ENCODE measurements at regions not wholly inside any gene's neighbourhood (a gene's known extent, or its start where the extent isn't known, plus 50 kb on each side); places are given as distances from the start of the nearest gene placed in this dataset.

DNA sequence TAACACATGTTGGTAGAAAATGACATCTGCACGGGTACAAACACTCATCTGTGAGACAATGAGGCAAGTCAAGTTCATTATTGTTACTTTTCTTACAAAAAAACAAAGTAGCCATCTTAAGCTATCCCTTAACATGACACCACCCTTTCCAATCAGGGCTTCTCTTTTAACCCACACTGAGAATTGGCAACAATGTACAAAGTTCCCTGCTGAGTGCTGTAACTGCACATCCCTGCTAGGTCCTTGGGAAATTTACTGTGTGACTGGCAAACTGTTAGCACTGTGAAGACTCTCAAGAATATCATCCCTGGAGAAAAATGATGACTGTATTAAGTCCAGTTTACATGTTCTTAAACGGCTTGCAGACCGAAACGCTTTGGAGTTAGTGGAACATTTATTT is 185.8 kb upstream of the PLD5 start (continued):
- TF ChIP-seq NRF1 (IDR thresholded peaks at IDR 0.05; ENCODE audit: low read depth, low read length): no peak

DNA sequence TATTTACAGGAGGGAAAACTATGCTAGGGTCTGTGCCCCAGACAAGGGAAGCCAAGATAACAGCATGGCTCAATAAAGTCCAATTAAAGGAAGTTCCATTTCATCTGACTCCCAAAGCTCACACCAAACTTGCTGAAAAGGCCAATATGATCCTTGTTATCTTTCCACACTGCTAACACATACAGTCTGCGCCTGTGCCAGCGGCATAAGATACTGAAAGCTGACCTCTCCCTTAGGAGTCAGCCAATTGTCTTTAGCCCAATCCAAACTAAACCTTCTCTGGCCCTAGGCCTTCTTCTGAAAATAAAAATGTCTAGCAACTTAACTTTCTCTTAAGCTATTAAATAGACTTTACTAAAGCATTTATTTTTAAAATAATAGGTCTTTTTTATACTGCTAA is 179.0 kb upstream of the PLD5 start:
- Histone ChIP-seq H4K20me1 (replicated peaks in 1 of 2; ENCODE audit: control insufficient read depth in 1 of 2, insufficient read depth in 2 of 2, low read length in 2 of 2) (no peaks in the 10 kb centered on the region), H3K4me2 (ENCODE audit: insufficient read depth in 1 of 2, low read depth in 2 of 2, low read length in 2 of 2) (no peak overlapping the region), H4K5ac (ENCODE audit: insufficient read length, low read depth, low read length) (no peak overlapping the region), H3K56ac (replicated peaks; ENCODE audit: insufficient read length, low read depth, low read length) (no peak overlapping the region), H3K23ac (ENCODE audit: insufficient read length) (no peak overlapping the region), H3K4me1 (replicated peaks in 1 of 4; ENCODE audit: control insufficient read depth in 3 of 4, insufficient read depth in 4 of 4, low read length in 3 of 4) (no peaks in the 10 kb centered on the region), H2AFZ (ENCODE audit: low read length) (no peak overlapping the region), H3K23me2 (ENCODE audit: low read depth, low read length) (no peaks in the 10 kb centered on the region), H2BK5ac (ENCODE audit: low read depth, low read length) (no peak overlapping the region), H3K79me2 (ENCODE audit: control insufficient read depth in 1 of 2, insufficient read depth in 2 of 2, low read length in 2 of 2) (no peaks in the 10 kb centered on the region), H3K36me3 (ENCODE audit: control insufficient read depth in 2 of 4, insufficient read depth in 4 of 4, low read length in 3 of 4) (no peaks in the 10 kb centered on the region), H3K18ac (ENCODE audit: extremely low read depth, low read length) (no peak overlapping the region), H2AK5ac (ENCODE audit: low read depth, low read length) (no peak overlapping the region), H2BK120ac (replicated peaks; ENCODE audit: low read depth, low read length) (no peak overlapping the region), H2BK20ac (ENCODE audit: low read length) (no peak overlapping the region), H4K91ac (replicated peaks; ENCODE audit: insufficient read length, low read length) (no peak overlapping the region), H2BK15ac (ENCODE audit: low read length) (no peak overlapping the region), H3K27me3 (replicated peaks in 1 of 4; ENCODE audit: control insufficient read depth in 3 of 4, extremely low read depth in 1 of 4, insufficient read depth in 3 of 4, low read length in 3 of 4) (no peaks in the 10 kb centered on the region), H4K8ac (ENCODE audit: extremely low read depth, insufficient read depth, low read length) (no peak overlapping the region), H3K4me3 (ENCODE audit: extremely low read depth in 1 of 4, insufficient read depth in 2 of 4, low read depth in 3 of 4, low read length in 4 of 4) (no peak overlapping the region), H3K9me3 (ENCODE audit: insufficient read depth in 2 of 2, low read depth in 1 of 2, low read length in 1 of 2) (no peaks in the 10 kb centered on the region), H3K79me1 (ENCODE audit: low read depth, low read length) (no peaks in the 10 kb centered on the region), H3K4ac (replicated peaks; ENCODE audit: insufficient read length, low read depth, low read length) (no peak overlapping the region), H3K14ac (ENCODE audit: insufficient read length) (no peak overlapping the region), H3K27ac (ENCODE audit: low read depth, low read length) (no peak overlapping the region), H2BK12ac (ENCODE audit: low read depth, low read length) (no peak overlapping the region), H3K9ac (replicated peaks in 1 of 4; ENCODE audit: extremely low read depth in 1 of 4, low read depth in 3 of 4, low read length in 3 of 4) (no peak overlapping the region)
- FAIRE-seq (no peak), DNase-seq (ENCODE audit: low read depth in 1 of 2, low spot score in 2 of 2) (no peak)
- ChIA-PET POLR2A (ENCODE audit: partially characterized antibody) (no interaction called here), CTCF (ENCODE audit: partially characterized antibody) (interaction anchor here (0.7 kb wide), 2 partner anchors 12 to 514 kb away, joined by 3 read pairs; no protein-coding TSS in a partner anchor)
- 96% methylated on average over 2 of the region's 2 CpGs; no CpG with 5 or more reads in 1 of the 2 experiments for WGBS, 2 experiments (ENCODE audit: extremely low coverage in 1 of 2, insufficient coverage in 1 of 2, insufficient read length in 1 of 2, insufficient replicate concordance in 2 of 2, low coverage in 1 of 2, low lambda C conversion rate in 2 of 2, missing lambda C conversion rate in 1 of 2)
- TF ChIP-seq TCF12 (IDR thresholded peaks at IDR 0.05; ENCODE audit: low read depth, low read length): no peak
- TF ChIP-seq, protein P1, sequence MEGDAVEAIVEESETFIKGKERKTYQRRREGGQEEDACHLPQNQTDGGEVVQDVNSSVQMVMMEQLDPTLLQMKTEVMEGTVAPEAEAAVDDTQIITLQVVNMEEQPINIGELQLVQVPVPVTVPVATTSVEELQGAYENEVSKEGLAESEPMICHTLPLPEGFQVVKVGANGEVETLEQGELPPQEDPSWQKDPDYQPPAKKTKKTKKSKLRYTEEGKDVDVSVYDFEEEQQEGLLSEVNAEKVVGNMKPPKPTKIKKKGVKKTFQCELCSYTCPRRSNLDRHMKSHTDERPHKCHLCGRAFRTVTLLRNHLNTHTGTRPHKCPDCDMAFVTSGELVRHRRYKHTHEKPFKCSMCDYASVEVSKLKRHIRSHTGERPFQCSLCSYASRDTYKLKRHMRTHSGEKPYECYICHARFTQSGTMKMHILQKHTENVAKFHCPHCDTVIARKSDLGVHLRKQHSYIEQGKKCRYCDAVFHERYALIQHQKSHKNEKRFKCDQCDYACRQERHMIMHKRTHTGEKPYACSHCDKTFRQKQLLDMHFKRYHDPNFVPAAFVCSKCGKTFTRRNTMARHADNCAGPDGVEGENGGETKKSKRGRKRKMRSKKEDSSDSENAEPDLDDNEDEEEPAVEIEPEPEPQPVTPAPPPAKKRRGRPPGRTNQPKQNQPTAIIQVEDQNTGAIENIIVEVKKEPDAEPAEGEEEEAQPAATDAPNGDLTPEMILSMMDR (IDR thresholded peaks at IDR 0.05; ENCODE audit: control extremely low read depth in 1 of 3, insufficient read depth in 1 of 3, low read depth in 1 of 3, low read length in 3 of 3): no peak
- TF ChIP-seq, protein P2, sequence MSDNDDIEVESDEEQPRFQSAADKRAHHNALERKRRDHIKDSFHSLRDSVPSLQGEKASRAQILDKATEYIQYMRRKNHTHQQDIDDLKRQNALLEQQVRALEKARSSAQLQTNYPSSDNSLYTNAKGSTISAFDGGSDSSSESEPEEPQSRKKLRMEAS (IDR thresholded peaks at IDR 0.05): no peak
- no peak for TF ChIP-seq RFX5 (IDR thresholded peaks at IDR 0.05; ENCODE audit: borderline replicate concordance, low read depth, low read length)
- TF ChIP-seq JUND (IDR thresholded peaks at IDR 0.05; ENCODE audit: low read length): no peak
- no peak for TF ChIP-seq ASH2L (IDR thresholded peaks at IDR 0.05; ENCODE audit: low read length)
- TF ChIP-seq HDAC2 (IDR thresholded peaks at IDR 0.05; ENCODE audit: borderline replicate concordance in 1 of 2, low read depth in 2 of 2, low read length in 2 of 2): no peak
- TF ChIP-seq TEAD4 (IDR thresholded peaks at IDR 0.05; ENCODE audit: low read depth, low read length): no peak
- TF ChIP-seq KDM1A (IDR thresholded peaks at IDR 0.05; ENCODE audit: borderline replicate concordance, low read length): no peak
- no peak for TF ChIP-seq SP1 (IDR thresholded peaks at IDR 0.05; ENCODE audit: low read depth, low read length)
